ENCODE measurements at regions not wholly inside any gene's neighbourhood (a gene's known extent, or its start where the extent isn't known, plus 50 kb on each side); places are given as distances from the start of the nearest gene placed in this dataset.

DNA sequence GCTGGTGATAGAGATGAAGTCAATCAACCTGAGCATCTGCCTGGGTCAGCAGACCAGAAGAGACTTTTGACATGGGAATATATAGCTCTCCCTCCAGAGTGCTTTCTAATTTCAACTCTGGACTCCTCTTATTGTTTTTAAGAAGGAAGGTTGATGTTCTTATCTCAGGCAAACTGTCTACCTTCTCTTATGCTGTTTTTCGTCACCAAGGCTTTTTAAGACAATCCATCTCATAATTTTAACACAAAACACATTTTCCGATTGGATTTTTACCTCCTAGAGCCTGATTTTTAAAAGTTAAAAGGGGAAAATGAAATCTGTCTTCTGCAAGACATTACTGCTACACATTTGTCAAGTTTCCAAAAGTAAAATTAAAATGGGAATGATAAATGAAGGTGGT lies 368.7 kb upstream of the MIS18BP1 start:
- intact Hi-C loops (cut with micrococcal nuclease) (no loop called here), in situ Hi-C loops (cut with MboI; ENCODE audit: low sequenced_read_pairs) (no loop called here), dilution Hi-C loops (cut with HindIII; ENCODE audit: low sequenced_read_pairs, unreplicated experiment) (no loop called here)
- Histone ChIP-seq H2AFZ (replicated peaks; ENCODE audit: low read length, poor library complexity) (no peak overlapping the region), H4K8ac (ENCODE audit: low read depth in 2 of 2, low read length in 2 of 2) (no peak overlapping the region), H3K36me3 (ENCODE audit: control insufficient read depth, insufficient read depth, low read length) (no peaks in the 10 kb centered on the region), H3K4me3 (ENCODE audit: insufficient read depth, low read depth, low read length) (no peak overlapping the region), H4K20me1 (ENCODE audit: insufficient read depth, low read length) (no peaks in the 10 kb centered on the region), H3K4me2 (ENCODE audit: low read depth, low read length) (no peak overlapping the region), H3K18ac (ENCODE audit: low read depth, low read length) (no peak overlapping the region), H3K79me1 (ENCODE audit: low read depth in 1 of 2, low read length in 2 of 2) (no peaks in the 10 kb centered on the region), H2BK20ac (ENCODE audit: low read depth, low read length) (no peak overlapping the region), H2BK120ac (ENCODE audit: low read depth, low read length) (no peak overlapping the region), H3K9me1 (ENCODE audit: insufficient read depth, low read length) (no peaks in the 10 kb centered on the region), H3K9me3 (ENCODE audit: control insufficient read depth, insufficient read depth, low read length) (peaks cover 3% of the 10 kb centered on the region; the same call in 1 of the 2 replicates), H3K23ac (ENCODE audit: low read depth, low read length) (no peak overlapping the region), H3K56ac (ENCODE audit: extremely low read depth, insufficient read depth, low read length) (no peak overlapping the region), H2BK15ac (ENCODE audit: low read depth, low read length) (no peak overlapping the region), H4K5ac (ENCODE audit: low read depth, low read length) (no peak overlapping the region), H3K4ac (ENCODE audit: low read depth, low read length) (no peak overlapping the region), H3K27me3 (ENCODE audit: control insufficient read depth, insufficient read depth, low read length) (no peaks in the 10 kb centered on the region), H2AK9ac (replicated peaks; ENCODE audit: low read depth, low read length, poor library complexity) (no peak overlapping the region), H3K4me1 (ENCODE audit: control insufficient read depth, insufficient read depth, low read length) (no peaks in the 10 kb centered on the region), H4K91ac (ENCODE audit: insufficient read depth, low read depth, low read length) (no peak overlapping the region), H3K9ac (ENCODE audit: low read depth, low read length) (no peak overlapping the region), H3K14ac (replicated peaks; ENCODE audit: low read depth, low read length) (no peak overlapping the region), H2BK5ac (ENCODE audit: low read depth, low read length, poor library complexity, severe bottlenecking) (no peak overlapping the region), H3K27ac (ENCODE audit: insufficient read depth, low read length) (no peak overlapping the region), H2AK5ac (ENCODE audit: low read depth, low read length) (no peak overlapping the region)
- BruUV-seq (replicated peaks), result no TSS peak
- no peak for ATAC-seq (ENCODE audit: low read depth)
- TF ChIP-seq CEBPB (IDR thresholded peaks at IDR 0.05; ENCODE audit: low read depth, low read length), result no peak
- CTCF ChIA-PET, result no interaction called here
- WGBS, 2 experiments (ENCODE audit: extremely low coverage in 2 of 2, insufficient read length in 1 of 2), result no CpG with 5 or more reads among the region's 2 CpGs
- DNase-seq, result no peak
- POLR2A ChIA-PET (ENCODE audit: unreplicated experiment), result no interaction called here
